ENCODE measurements at regions not wholly inside any gene's neighbourhood (a gene's known extent, or its start where the extent isn't known, plus 50 kb on each side); places are given as distances from the start of the nearest gene placed in this dataset.

GRCh38 chr9:11506980-11507379, 894.2 kb upstream of the PTPRD start:
- Histone ChIP-seq H3K27me3 (replicated peaks in 2 of 5; ENCODE audit: control insufficient read depth in 4 of 5, insufficient read depth in 5 of 5, low read length in 4 of 5) (no peaks in the 10 kb centered on the region), H3K27ac (ENCODE audit: insufficient read depth in 1 of 2, low read depth in 1 of 2, low read length in 2 of 2, poor library complexity in 1 of 2, severe bottlenecking in 2 of 2) (no peak overlapping the region), H3K36me3 (ENCODE audit: control insufficient read depth in 4 of 4, insufficient read depth in 4 of 4, low read length in 3 of 4) (no peaks in the 10 kb centered on the region), H3K9me3 (ENCODE audit: control extremely low read depth in 1 of 5, control insufficient read depth in 4 of 5, insufficient read depth in 2 of 5, low read depth in 1 of 5, low read length in 4 of 5) (no peaks in the 10 kb centered on the region), H3K4me1 (ENCODE audit: control extremely low read depth in 1 of 4, control insufficient read depth in 4 of 4, insufficient read depth in 4 of 4, low read length in 3 of 4) (no peaks in the 10 kb centered on the region), H3K4me3 (ENCODE audit: control insufficient read depth in 1 of 7, extremely low read depth in 1 of 7, insufficient read depth in 4 of 7, low read depth in 2 of 7, low read length in 6 of 7) (no peak overlapping the region)
- no CpG with 5 or more reads among the region's 2 CpGs for WGBS (ENCODE audit: insufficient coverage)
- CTCF ChIA-PET: no interaction called here
- no peak for DNase-seq
- POLR2A ChIA-PET: no interaction called here

GRCh38 chr9:11537566-11537965, 924.8 kb upstream of the PTPRD start:
- CTCF ChIA-PET: no interaction called here
- H3K27ac ChIP-seq (ENCODE audit: insufficient read depth in 1 of 2, low read depth in 1 of 2, low read length in 2 of 2, poor library complexity in 1 of 2, severe bottlenecking in 2 of 2): no peak overlapping the region
- H3K27me3 ChIP-seq (replicated peaks in 2 of 5; ENCODE audit: control insufficient read depth in 4 of 5, insufficient read depth in 5 of 5, low read length in 4 of 5): no peaks in the 10 kb centered on the region
- POLR2A ChIA-PET: no interaction called here
- no peak for DNase-seq
- no peaks in the 10 kb centered on the region for H3K9me3 ChIP-seq (ENCODE audit: control extremely low read depth in 1 of 5, control insufficient read depth in 4 of 5, insufficient read depth in 2 of 5, low read depth in 1 of 5, low read length in 4 of 5)
- H3K36me3 ChIP-seq (ENCODE audit: control insufficient read depth in 4 of 4, insufficient read depth in 4 of 4, low read length in 3 of 4): no peaks in the 10 kb centered on the region
- no peak overlapping the region for H3K4me3 ChIP-seq (ENCODE audit: control insufficient read depth in 1 of 7, extremely low read depth in 1 of 7, insufficient read depth in 4 of 7, low read depth in 2 of 7, low read length in 6 of 7)
- H3K4me1 ChIP-seq (ENCODE audit: control extremely low read depth in 1 of 4, control insufficient read depth in 4 of 4, insufficient read depth in 4 of 4, low read length in 3 of 4): no peaks in the 10 kb centered on the region

GRCh38 chr9:11542781-11543180, 930.0 kb upstream of the PTPRD start:
- DNase-seq: no peak
- H3K4me3 ChIP-seq (ENCODE audit: control insufficient read depth in 1 of 7, extremely low read depth in 1 of 7, insufficient read depth in 4 of 7, low read depth in 2 of 7, low read length in 6 of 7): no peak overlapping the region
- H3K36me3 ChIP-seq (ENCODE audit: control insufficient read depth in 4 of 4, insufficient read depth in 4 of 4, low read length in 3 of 4): no peaks in the 10 kb centered on the region
- H3K27ac ChIP-seq (ENCODE audit: insufficient read depth in 1 of 2, low read depth in 1 of 2, low read length in 2 of 2, poor library complexity in 1 of 2, severe bottlenecking in 2 of 2): no peak overlapping the region
- POLR2A ChIA-PET: no interaction called here
- H3K4me1 ChIP-seq (ENCODE audit: control extremely low read depth in 1 of 4, control insufficient read depth in 4 of 4, insufficient read depth in 4 of 4, low read length in 3 of 4): no peaks in the 10 kb centered on the region
- H3K27me3 ChIP-seq (replicated peaks in 2 of 5; ENCODE audit: control insufficient read depth in 4 of 5, insufficient read depth in 5 of 5, low read length in 4 of 5): no peaks in the 10 kb centered on the region
- CTCF ChIA-PET: no interaction called here
- no peaks in the 10 kb centered on the region for H3K9me3 ChIP-seq (ENCODE audit: control extremely low read depth in 1 of 5, control insufficient read depth in 4 of 5, insufficient read depth in 2 of 5, low read depth in 1 of 5, low read length in 4 of 5)

DNA sequence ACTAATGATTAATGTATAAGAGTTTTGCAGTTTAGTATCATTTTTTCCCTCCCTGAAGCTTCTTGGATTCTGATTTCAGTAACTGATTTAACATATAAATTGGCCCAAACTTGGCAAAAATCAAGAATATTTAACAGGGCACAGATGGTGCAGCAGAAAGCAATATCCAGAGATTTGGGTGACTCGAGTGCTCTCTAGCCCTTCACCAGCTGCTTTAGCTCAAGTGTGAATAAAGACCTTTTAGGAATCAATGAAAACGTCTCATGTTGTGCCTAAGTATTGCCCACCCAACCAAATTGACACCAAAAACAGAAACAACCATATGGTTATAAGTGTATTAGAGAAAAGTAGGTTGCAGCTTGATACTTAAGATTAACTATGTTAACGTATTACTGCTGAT, 933.4 kb upstream of the PTPRD start:
- no peaks in the 10 kb centered on the region for H3K9me3 ChIP-seq (ENCODE audit: control extremely low read depth in 1 of 5, control insufficient read depth in 4 of 5, insufficient read depth in 2 of 5, low read depth in 1 of 5, low read length in 4 of 5)
- 80% methylated on average over 1 of the region's 3 CpGs for WGBS (ENCODE audit: insufficient coverage)
- CTCF ChIA-PET: no interaction called here
- DNase-seq: no peak
- no peak overlapping the region for H3K27ac ChIP-seq (ENCODE audit: insufficient read depth in 1 of 2, low read depth in 1 of 2, low read length in 2 of 2, poor library complexity in 1 of 2, severe bottlenecking in 2 of 2)
- no peak overlapping the region for H3K4me3 ChIP-seq (ENCODE audit: control insufficient read depth in 1 of 7, extremely low read depth in 1 of 7, insufficient read depth in 4 of 7, low read depth in 2 of 7, low read length in 6 of 7)
- no peaks in the 10 kb centered on the region for H3K4me1 ChIP-seq (ENCODE audit: control extremely low read depth in 1 of 4, control insufficient read depth in 4 of 4, insufficient read depth in 4 of 4, low read length in 3 of 4)
- POLR2A ChIA-PET: no interaction called here
- no peaks in the 10 kb centered on the region for H3K27me3 ChIP-seq (replicated peaks in 2 of 5; ENCODE audit: control insufficient read depth in 4 of 5, insufficient read depth in 5 of 5, low read length in 4 of 5)
- no peaks in the 10 kb centered on the region for H3K36me3 ChIP-seq (ENCODE audit: control insufficient read depth in 4 of 4, insufficient read depth in 4 of 4, low read length in 3 of 4)

DNA sequence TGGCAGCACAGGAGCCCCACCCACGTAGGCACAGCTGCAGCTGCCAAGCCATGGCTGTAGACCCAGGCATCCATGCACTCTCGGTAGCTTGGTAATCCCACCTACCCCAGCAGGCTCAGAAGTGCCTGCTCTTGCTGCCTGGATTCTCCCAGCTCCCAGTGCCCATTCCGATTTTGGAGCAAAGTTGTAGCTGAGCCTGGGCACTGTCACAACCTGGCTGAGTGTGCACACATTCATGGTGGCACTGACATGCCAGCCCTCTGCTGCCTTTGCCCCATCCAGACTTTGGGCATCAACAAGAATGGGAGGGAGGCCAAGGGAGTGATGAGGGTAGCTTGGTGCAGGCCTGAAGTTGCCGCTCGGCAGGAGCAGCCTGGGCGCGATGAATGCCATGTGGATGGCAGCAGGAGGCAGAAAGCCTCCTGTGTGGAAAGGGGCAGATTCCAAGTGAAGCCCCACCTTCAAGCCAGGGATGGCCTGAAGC, 936.6 kb upstream of the PTPRD start:
- no peak for DNase-seq
- Histone ChIP-seq H3K4me1 (ENCODE audit: control extremely low read depth in 1 of 4, control insufficient read depth in 4 of 4, insufficient read depth in 4 of 4, low read length in 3 of 4) (no peaks in the 10 kb centered on the region), H3K27ac (ENCODE audit: insufficient read depth in 1 of 2, low read depth in 1 of 2, low read length in 2 of 2, poor library complexity in 1 of 2, severe bottlenecking in 2 of 2) (no peak overlapping the region), H3K4me3 (ENCODE audit: control insufficient read depth in 1 of 7, extremely low read depth in 1 of 7, insufficient read depth in 4 of 7, low read depth in 2 of 7, low read length in 6 of 7) (no peak overlapping the region), H3K9me3 (ENCODE audit: control extremely low read depth in 1 of 5, control insufficient read depth in 4 of 5, insufficient read depth in 2 of 5, low read depth in 1 of 5, low read length in 4 of 5) (no peaks in the 10 kb centered on the region), H3K27me3 (replicated peaks in 2 of 5; ENCODE audit: control insufficient read depth in 4 of 5, insufficient read depth in 5 of 5, low read length in 4 of 5) (no peaks in the 10 kb centered on the region), H3K36me3 (ENCODE audit: control insufficient read depth in 4 of 4, insufficient read depth in 4 of 4, low read length in 3 of 4) (no peaks in the 10 kb centered on the region)
- CTCF ChIA-PET: no interaction called here
- POLR2A ChIA-PET: no interaction called here
- WGBS (ENCODE audit: insufficient coverage): 89% methylated on average over 6 of the region's 7 CpGs

- Histone ChIP-seq H3K27ac (ENCODE audit: insufficient read depth in 1 of 2, low read depth in 1 of 2, low read length in 2 of 2, poor library complexity in 1 of 2, severe bottlenecking in 2 of 2) (no peak overlapping the region), H3K4me3 (ENCODE audit: control insufficient read depth in 1 of 7, extremely low read depth in 1 of 7, insufficient read depth in 4 of 7, low read depth in 2 of 7, low read length in 6 of 7) (no peak overlapping the region), H3K36me3 (ENCODE audit: control insufficient read depth in 4 of 4, insufficient read depth in 4 of 4, low read length in 3 of 4) (no peaks in the 10 kb centered on the region), H3K9me3 (ENCODE audit: control extremely low read depth in 1 of 5, control insufficient read depth in 4 of 5, insufficient read depth in 2 of 5, low read depth in 1 of 5, low read length in 4 of 5) (no peaks in the 10 kb centered on the region), H3K4me1 (ENCODE audit: control extremely low read depth in 1 of 4, control insufficient read depth in 4 of 4, insufficient read depth in 4 of 4, low read length in 3 of 4) (no peaks in the 10 kb centered on the region), H3K27me3 (replicated peaks in 2 of 5; ENCODE audit: control insufficient read depth in 4 of 5, insufficient read depth in 5 of 5, low read length in 4 of 5) (no peaks in the 10 kb centered on the region)
- CTCF ChIA-PET: no interaction called here
- POLR2A ChIA-PET: no interaction called here
- DNase-seq: no peak
These were observed 938.3 kb upstream of the PTPRD start for GRCh38 chr9:11551106-11551505.

DNA sequence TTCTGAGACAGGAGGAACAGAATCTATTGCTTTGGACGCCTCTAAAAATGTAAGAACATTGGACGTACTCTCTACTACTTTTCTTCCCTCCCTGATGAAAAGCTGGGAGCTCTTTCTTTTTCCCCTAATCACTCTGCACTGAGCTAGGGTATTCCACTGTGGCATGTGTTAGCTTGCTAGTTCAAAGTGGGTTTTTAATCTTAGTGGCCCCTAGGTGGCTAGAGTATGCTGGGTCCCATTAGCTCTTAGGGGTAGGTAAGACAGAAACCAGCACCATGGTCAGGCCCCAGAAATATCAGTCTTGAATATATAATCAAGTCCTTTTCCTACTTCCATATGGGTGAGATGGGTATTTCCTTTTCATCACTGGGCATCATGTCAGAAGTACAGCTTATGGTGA, 945.2 kb upstream of the PTPRD start:
- Histone ChIP-seq H3K4me1 (ENCODE audit: control extremely low read depth in 1 of 4, control insufficient read depth in 4 of 4, insufficient read depth in 4 of 4, low read length in 3 of 4) (no peaks in the 10 kb centered on the region), H3K9me3 (ENCODE audit: control extremely low read depth in 1 of 5, control insufficient read depth in 4 of 5, insufficient read depth in 2 of 5, low read depth in 1 of 5, low read length in 4 of 5) (no peaks in the 10 kb centered on the region), H3K4me3 (ENCODE audit: control insufficient read depth in 1 of 7, extremely low read depth in 1 of 7, insufficient read depth in 4 of 7, low read depth in 2 of 7, low read length in 6 of 7) (no peak overlapping the region), H3K27ac (ENCODE audit: insufficient read depth in 1 of 2, low read depth in 1 of 2, low read length in 2 of 2, poor library complexity in 1 of 2, severe bottlenecking in 2 of 2) (no peak overlapping the region), H3K36me3 (ENCODE audit: control insufficient read depth in 4 of 4, insufficient read depth in 4 of 4, low read length in 3 of 4) (no peaks in the 10 kb centered on the region), H3K27me3 (replicated peaks in 2 of 5; ENCODE audit: control insufficient read depth in 4 of 5, insufficient read depth in 5 of 5, low read length in 4 of 5) (no peaks in the 10 kb centered on the region)
- DNase-seq: no peak
- POLR2A ChIA-PET: no interaction called here
- CTCF ChIA-PET: no interaction called here
- WGBS (ENCODE audit: insufficient coverage): no CpG with 5 or more reads among the region's 2 CpGs
